GM12873 (cell line): ENCODE measurements at regions not wholly inside any gene's neighbourhood (a gene's known extent, or its start where the extent isn't known, plus 50 kb on each side); places are given as distances from the start of the nearest gene placed in this dataset.

ENCODE experiments used
- TF ChIP-seq, protein P1 (sequence below): IDR thresholded peaks from 2 replicates; pipeline ENCODE4 v1.5.1; 2012; ENCODE audit warnings: low read depth, mild to moderate bottlenecking, moderate library complexity, low read length, control low read depth; ENCODE audit not compliant: insufficient read depth; ENCODE audit errors: missing control alignments

DNA sequence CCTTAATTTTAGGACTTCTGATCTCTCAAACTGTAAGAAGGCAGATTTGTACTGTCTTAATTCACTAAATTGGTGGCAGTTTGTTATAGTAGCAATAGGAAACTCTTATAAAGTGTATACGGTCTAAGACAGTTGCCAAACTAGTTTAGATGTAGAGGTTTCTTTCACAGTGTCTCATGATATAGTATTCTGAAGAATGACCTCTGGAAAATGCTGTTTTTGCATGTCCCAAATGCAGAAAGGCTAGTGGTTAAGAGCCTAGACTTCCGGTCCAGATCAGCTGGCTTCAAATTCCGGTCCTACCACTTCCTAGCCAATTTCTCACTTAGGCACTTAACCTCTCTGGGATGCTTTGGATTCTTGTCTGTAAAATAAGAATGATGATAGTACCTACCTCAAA lies 538.5 kb downstream of the CENPC start:
- TF ChIP-seq, protein P1, sequence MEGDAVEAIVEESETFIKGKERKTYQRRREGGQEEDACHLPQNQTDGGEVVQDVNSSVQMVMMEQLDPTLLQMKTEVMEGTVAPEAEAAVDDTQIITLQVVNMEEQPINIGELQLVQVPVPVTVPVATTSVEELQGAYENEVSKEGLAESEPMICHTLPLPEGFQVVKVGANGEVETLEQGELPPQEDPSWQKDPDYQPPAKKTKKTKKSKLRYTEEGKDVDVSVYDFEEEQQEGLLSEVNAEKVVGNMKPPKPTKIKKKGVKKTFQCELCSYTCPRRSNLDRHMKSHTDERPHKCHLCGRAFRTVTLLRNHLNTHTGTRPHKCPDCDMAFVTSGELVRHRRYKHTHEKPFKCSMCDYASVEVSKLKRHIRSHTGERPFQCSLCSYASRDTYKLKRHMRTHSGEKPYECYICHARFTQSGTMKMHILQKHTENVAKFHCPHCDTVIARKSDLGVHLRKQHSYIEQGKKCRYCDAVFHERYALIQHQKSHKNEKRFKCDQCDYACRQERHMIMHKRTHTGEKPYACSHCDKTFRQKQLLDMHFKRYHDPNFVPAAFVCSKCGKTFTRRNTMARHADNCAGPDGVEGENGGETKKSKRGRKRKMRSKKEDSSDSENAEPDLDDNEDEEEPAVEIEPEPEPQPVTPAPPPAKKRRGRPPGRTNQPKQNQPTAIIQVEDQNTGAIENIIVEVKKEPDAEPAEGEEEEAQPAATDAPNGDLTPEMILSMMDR: no peak

DNA sequence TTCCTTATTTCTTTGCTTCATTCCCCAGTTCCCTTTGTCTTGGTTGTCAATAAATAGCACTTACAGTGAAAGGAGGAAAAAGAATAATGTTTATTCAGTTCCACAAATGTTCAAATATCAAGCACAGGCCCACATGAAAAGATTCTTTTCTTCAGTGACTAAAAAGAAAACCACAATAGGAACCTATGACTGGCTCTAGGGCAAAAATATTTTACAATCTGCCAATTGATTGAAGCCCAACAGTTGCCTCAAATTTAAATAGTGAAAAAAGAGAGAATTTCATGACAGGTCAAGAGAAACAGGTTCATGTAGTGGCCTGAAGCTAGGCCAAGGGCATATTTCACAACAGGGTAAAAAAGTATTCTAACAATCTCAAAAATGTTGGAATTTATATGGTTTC lies 553.8 kb downstream of the CENPC start:
- TF ChIP-seq, protein P1: no peak

DNA sequence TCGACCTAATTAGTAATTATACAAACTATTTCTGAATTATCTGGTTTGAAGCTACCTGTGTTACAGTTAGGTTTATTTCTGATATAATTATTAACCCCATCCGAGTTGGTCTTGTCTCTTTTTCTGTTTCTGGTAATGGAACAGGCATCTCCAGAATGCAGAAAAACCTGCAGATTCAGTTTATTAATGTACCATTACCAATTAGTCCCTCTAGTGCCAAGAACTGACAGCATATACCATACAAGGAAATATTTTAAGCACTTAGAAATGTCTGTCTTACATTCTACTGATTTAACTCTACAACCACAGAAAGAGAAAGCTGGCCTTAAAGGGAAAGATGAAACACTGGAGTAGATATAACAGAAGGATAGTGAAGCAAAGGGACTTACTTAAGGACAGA lies 570.6 kb downstream of the CENPC start:
- TF ChIP-seq, protein P1: no peak

DNA sequence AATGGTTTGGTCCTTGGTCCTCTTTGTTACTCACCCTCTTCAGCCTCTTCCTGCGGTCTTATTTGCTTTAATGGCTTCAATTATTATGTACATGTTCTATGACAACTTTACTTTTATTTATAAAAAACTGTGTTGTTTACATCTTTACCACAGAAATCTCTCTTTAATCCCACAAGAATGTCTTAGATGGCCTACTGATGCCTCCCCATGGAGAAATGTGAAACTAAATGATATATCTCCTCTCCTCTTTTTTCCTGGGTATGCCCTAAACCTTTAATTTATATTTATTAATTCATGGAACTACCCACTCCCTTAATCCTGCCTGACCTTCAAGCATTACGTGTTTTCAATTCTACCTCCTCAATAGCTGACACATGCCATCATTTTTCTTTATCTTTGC lies 573.2 kb downstream of the CENPC start:
- TF ChIP-seq, protein P1: no peak

DNA sequence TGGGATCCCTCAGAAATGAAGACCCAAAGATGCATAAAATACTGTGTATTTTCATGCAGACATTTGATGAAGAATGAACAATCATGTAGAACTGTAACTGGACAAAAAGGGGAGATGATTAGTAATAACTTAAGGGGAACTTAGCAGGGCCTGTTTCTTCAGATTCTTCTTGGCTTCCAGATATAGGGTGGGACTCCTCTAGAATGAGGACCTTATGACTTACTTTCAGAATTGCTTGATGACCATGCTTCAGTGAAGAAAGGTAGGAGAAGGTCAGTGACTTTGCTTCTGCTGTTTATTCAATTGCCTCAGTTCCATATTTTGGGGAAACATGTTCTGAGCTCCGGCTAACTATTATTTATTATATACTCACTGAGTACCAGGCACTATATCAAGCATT lies 580.8 kb downstream of the CENPC start:
- TF ChIP-seq, protein P1: no peak

DNA sequence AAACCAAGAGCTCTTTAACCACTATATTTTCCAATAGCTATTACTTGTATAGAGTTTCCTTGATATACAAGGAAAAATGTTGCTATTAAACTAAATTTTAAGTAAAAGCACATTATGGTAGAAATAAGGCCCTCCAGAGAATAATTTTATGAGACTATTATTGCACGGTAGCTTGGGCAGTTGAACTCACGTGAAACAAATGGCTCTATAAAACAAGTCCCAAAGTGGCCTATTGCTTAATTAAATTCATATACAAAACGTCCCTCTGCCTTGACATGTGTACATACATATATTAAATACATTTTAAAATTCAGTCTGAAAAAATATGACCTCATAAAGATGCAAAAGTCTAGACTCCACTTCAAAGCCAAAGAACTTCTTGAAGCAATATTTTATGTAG lies 582.2 kb downstream of the CENPC start:
- TF ChIP-seq, protein P1: no peak

DNA sequence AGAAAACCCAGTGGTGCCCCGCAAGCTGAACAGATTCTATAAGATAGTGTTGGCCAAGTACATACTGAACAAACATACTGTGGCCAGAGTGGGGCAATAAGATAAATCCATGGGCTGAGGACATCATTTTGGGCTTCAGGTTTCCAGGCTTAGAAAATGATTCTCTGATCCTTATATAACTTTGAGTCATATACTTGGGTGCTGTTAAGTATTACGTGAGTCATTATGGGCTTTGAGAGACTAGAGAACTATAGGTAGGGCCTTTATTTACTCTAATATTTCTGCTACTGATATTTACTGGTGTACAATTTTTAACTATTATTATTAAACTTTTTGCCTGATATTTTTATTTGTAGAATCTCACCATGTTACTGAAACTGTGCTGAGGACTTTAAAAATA lies 586.1 kb downstream of the CENPC start:
- TF ChIP-seq, protein P1: no peak
